ENCODE measurements at regions not wholly inside any gene's neighbourhood (a gene's known extent, or its start where the extent isn't known, plus 50 kb on each side); places are given as distances from the start of the nearest gene placed in this dataset.

GRCh38 chr10:52615756-52616394, 156.7 kb downstream of the MBL2 start:
- TF ChIP-seq CTCF (IDR thresholded peaks at IDR 0.05; ENCODE audit: low read depth, low read length, missing control alignments), result no peak
- no peak overlapping the region for H3K4me3 ChIP-seq (replicated peaks; ENCODE audit: low read depth, low read length)
- DNase-seq (ENCODE audit: extremely low read depth, low read depth), result no peak

GRCh38 chr10:52616395-52616764, 156.2 kb downstream of the MBL2 start:
- no peak overlapping the region for H3K4me3 ChIP-seq (replicated peaks; ENCODE audit: low read depth, low read length)
- no peak for DNase-seq (ENCODE audit: extremely low read depth, low read depth)
- no peak for TF ChIP-seq CTCF (IDR thresholded peaks at IDR 0.05; ENCODE audit: low read depth, low read length, missing control alignments)

GRCh38 chr10:52617346-52617745, 155.2 kb downstream of the MBL2 start:
- no peak for TF ChIP-seq CTCF (IDR thresholded peaks at IDR 0.05; ENCODE audit: low read depth, low read length, missing control alignments)
- no peak overlapping the region for H3K4me3 ChIP-seq (replicated peaks; ENCODE audit: low read depth, low read length)
- no peak for DNase-seq (ENCODE audit: extremely low read depth, low read depth)

- DNase-seq (ENCODE audit: extremely low read depth, low read depth), result no peak
- no peak for TF ChIP-seq CTCF (IDR thresholded peaks at IDR 0.05; ENCODE audit: low read depth, low read length, missing control alignments)
- no peak overlapping the region for H3K4me3 ChIP-seq (replicated peaks; ENCODE audit: low read depth, low read length)
Observed at GRCh38 chr10:52619052-52619451, 153.5 kb downstream of the MBL2 start.

- no peak overlapping the region for H3K4me3 ChIP-seq (replicated peaks; ENCODE audit: low read depth, low read length)
- DNase-seq (ENCODE audit: extremely low read depth, low read depth), result peak; percentile 52
- no peak for TF ChIP-seq CTCF (IDR thresholded peaks at IDR 0.05; ENCODE audit: low read depth, low read length, missing control alignments)
Observed at GRCh38 chr10:52621635-52622079, 150.9 kb downstream of the MBL2 start.

- no peak for TF ChIP-seq CTCF (IDR thresholded peaks at IDR 0.05; ENCODE audit: low read depth, low read length, missing control alignments)
- H3K4me3 ChIP-seq (replicated peaks; ENCODE audit: low read depth, low read length), result no peak overlapping the region
- DNase-seq (ENCODE audit: extremely low read depth, low read depth), result no peak
Observed at GRCh38 chr10:52623761-52624160, 148.8 kb downstream of the MBL2 start.

- DNase-seq (ENCODE audit: extremely low read depth, low read depth), result no peak
- H3K4me3 ChIP-seq (replicated peaks; ENCODE audit: low read depth, low read length), result no peak overlapping the region
- no peak for TF ChIP-seq CTCF (IDR thresholded peaks at IDR 0.05; ENCODE audit: low read depth, low read length, missing control alignments)
Observed at GRCh38 chr10:52627279-52627678, 145.3 kb downstream of the MBL2 start.

Data from HFF-Myc (cell line).